Upper lobe of right lung (tissue), 1 donor: ENCODE measurements at regions not wholly inside any gene's neighbourhood (a gene's known extent, or its start where the extent isn't known, plus 50 kb on each side); places are given as distances from the start of the nearest gene placed in this dataset.

Experiments
- ATAC-seq: fragments of 200-7000 bp; cut with Tn5 transposase; one replicate; pipeline ENCODE4 v1.9.1; 2020; ENCODE audit warnings: mild to moderate bottlenecking, moderate library complexity
- DNase-seq: peaks from one replicate; pipeline ENCODE4 v3.0.0-alpha.2; 2020
- H3K27ac ChIP-seq: fragments of 200-600 bp; one replicate; pipeline ENCODE4 v1.8.0; 2022
- H3K27me3 ChIP-seq: fragments of 200-600 bp; one replicate; pipeline ENCODE4 v1.8.0; 2022; ENCODE audit warnings: mild to moderate bottlenecking
- H3K36me3 ChIP-seq: fragments of 200-600 bp; one replicate; pipeline ENCODE4 v1.8.0; 2022
- H3K4me1 ChIP-seq: fragments of 200-600 bp; one replicate; pipeline ENCODE4 v1.8.0; 2022
- H3K4me3 ChIP-seq: fragments of 200-600 bp; one replicate; pipeline ENCODE4 v1.8.0; 2022; ENCODE audit warnings: mild to moderate bottlenecking
- H3K9me3 ChIP-seq: fragments of 200-600 bp; one replicate; pipeline ENCODE4 v1.8.0; 2022
- intact Hi-C: fragments of 100-400 bp; cut with DNase I; formaldehyde crosslinking; loops from one replicate; pipeline ENCODE4 v1.11.0; 2022
- TF ChIP-seq, protein P1 (sequence below): fragments of 200-600 bp; IDR thresholded peaks from one replicate; pipeline ENCODE4 v1.8.0; 2022; ENCODE audit warnings: antibody characterized with exemption
- donor health status: DM: no; HTN: yes; CAD: no; lungs with severe emphysema.

DNA sequence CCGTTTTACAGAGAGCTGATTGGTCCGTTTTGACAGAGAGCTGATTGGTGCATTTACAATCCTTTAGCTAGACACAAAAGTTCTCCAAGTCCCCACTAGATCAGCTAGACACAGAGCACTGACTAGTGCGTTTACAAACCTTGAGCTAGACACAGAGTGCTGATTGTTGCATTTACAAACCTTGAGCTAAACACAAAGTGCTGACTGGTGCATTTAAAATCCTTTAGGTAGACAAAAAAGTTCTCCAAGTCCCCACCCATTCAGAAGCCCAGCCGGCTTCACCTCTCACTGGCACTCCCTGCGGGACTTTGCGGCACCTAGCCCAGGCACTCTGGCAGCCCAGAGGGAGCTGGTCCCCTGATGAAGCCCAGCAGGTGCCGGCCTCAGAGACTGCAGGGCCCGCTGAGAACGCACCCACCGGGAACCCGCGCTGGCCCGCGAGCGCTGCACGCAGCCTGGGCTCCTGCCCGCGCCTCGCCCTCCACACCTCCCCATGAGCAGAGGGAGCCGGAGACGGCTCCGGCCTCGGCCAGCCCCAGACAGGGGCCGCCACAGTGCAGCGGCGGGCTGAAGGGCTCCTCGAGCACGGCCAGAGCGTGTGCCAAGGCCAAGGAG lies 508.1 kb upstream of the CHAC2 start:
- TF ChIP-seq, protein P1, sequence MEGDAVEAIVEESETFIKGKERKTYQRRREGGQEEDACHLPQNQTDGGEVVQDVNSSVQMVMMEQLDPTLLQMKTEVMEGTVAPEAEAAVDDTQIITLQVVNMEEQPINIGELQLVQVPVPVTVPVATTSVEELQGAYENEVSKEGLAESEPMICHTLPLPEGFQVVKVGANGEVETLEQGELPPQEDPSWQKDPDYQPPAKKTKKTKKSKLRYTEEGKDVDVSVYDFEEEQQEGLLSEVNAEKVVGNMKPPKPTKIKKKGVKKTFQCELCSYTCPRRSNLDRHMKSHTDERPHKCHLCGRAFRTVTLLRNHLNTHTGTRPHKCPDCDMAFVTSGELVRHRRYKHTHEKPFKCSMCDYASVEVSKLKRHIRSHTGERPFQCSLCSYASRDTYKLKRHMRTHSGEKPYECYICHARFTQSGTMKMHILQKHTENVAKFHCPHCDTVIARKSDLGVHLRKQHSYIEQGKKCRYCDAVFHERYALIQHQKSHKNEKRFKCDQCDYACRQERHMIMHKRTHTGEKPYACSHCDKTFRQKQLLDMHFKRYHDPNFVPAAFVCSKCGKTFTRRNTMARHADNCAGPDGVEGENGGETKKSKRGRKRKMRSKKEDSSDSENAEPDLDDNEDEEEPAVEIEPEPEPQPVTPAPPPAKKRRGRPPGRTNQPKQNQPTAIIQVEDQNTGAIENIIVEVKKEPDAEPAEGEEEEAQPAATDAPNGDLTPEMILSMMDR, result no peak
- no peak overlapping the region for H3K4me3 ChIP-seq
- ATAC-seq (peak; percentile 40), DNase-seq (no peak)
- H3K27me3 ChIP-seq, result no peaks in the 10 kb centered on the region
- no peaks in the 10 kb centered on the region for H3K4me1 ChIP-seq
- H3K36me3 ChIP-seq, result no peaks in the 10 kb centered on the region
- no peak overlapping the region for H3K27ac ChIP-seq
- intact Hi-C loops, result no loop called here
- H3K9me3 ChIP-seq, result no peaks in the 10 kb centered on the region

DNA sequence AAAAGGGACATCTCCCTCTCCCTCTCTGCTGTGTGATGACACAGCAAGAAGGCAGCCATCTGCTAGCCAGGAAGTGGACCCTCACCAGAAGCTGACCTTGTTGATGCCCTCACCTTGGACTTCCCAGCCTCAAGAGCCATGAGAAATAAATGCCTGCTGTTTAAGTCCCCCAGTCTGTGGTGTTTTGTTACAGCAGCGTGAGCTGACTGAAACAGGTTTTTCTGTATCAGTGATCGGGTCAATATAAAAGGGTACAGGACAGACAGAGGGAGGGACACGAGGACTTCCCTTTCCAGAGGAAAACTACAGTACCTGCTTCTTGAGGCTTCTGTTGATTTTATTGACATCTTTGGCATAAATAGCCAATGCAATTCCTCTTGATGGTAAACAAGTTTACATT lies 510.3 kb upstream of the CHAC2 start:
- H3K9me3 ChIP-seq, result no peaks in the 10 kb centered on the region
- H3K27me3 ChIP-seq, result no peaks in the 10 kb centered on the region
- TF ChIP-seq, protein P1, result no peak
- H3K4me3 ChIP-seq, result no peak overlapping the region
- H3K27ac ChIP-seq, result no peak overlapping the region
- H3K4me1 ChIP-seq, result no peaks in the 10 kb centered on the region
- DNase-seq, result no peak
- no peaks in the 10 kb centered on the region for H3K36me3 ChIP-seq
- intact Hi-C loops, result no loop called here
- ATAC-seq, result no peak

DNA sequence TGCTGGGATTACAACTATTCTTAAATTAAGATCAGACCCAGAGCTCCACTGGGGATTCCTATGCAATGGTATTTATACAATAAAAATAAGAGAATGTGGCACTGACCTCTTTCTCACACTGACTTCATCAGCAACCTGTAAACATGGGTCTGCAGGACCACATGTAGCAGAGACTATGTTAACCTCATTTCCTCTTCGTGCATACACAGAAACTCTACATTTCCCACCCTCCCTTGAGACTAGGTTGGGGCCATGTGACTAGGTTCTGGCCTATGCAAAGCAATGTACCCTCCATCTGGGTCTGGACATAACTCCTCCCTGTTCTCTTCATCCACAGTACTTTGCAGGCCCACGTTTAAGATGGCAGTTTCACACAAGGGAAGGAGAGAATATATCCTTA lies 514.4 kb upstream of the CHAC2 start:
- H3K9me3 ChIP-seq, result no peaks in the 10 kb centered on the region
- no peak for ATAC-seq
- H3K27ac ChIP-seq, result no peak overlapping the region
- TF ChIP-seq, protein P1, result no peak
- no peaks in the 10 kb centered on the region for H3K4me1 ChIP-seq
- H3K4me3 ChIP-seq, result no peak overlapping the region
- intact Hi-C loops, result no loop called here
- no peaks in the 10 kb centered on the region for H3K36me3 ChIP-seq
- no peaks in the 10 kb centered on the region for H3K27me3 ChIP-seq
- no peak for DNase-seq

DNA sequence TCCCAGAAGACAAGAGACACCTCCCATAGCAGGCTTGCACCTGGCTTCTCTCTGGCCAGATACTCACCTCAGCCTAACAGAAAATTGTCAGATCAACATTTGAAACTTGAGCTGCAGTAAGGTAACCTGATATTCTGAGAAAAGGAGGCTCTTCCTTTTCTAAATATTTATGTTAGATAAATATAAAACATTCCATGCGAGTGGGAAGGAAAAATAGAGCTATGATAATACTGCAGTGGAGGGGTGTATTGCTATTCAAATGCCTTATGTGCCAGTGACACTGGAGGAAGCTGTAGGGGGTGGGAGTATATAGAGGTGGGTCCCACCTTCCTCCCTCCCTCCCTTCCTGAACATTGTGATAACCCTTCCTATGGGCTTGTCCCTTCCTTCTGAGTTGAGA lies 515.5 kb upstream of the CHAC2 start:
- no peak for DNase-seq
- Histone ChIP-seq H3K9me3 (no peaks in the 10 kb centered on the region), H3K4me3 (no peak overlapping the region), H3K27ac (no peak overlapping the region), H3K4me1 (no peaks in the 10 kb centered on the region), H3K36me3 (no peaks in the 10 kb centered on the region), H3K27me3 (no peaks in the 10 kb centered on the region)
- intact Hi-C loops, result no loop called here
- TF ChIP-seq, protein P1, result no peak
- no peak for ATAC-seq

DNA sequence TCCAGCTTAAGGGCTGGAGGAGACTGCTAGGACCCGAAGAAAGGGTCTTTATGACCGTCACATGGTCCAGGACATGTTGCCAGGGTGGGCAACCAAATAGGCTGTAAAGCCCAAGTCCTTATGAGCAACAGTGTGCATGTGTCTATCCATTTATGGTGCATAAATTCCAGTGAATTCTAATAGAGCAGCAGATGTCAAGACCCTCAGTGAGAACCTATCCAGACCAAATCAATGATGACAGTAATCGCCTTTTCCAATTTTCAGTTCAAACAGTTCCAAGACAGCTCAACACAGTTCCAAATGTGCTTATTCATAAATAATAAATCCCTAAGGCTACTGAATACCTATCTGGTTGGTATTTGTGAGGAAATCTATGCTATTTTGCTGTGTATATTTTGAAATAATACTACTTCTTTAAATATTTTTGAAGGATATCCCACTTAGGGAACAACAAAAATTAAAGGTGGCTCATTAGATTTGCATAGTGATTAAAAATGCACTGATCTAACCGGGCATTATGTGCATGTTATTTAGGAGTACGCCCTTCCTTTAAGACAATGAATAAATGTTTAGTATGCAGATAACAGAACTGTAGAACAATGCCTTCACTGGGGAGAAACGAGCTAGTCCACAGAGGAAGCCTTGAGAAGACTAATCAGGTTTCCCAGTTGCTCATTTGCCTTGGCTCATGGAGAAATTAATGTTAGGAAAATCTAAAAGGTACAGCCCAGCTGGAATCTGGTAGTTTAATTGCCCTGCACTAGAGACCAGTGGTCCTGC lies 519.5 kb upstream of the CHAC2 start:
- ATAC-seq (no peak), DNase-seq (no peak)
- no peak overlapping the region for H3K27ac ChIP-seq
- intact Hi-C loops, result no loop called here
- TF ChIP-seq, protein P1, result no peak
- no peaks in the 10 kb centered on the region for H3K4me1 ChIP-seq
- H3K9me3 ChIP-seq, result no peaks in the 10 kb centered on the region
- H3K27me3 ChIP-seq, result no peaks in the 10 kb centered on the region
- no peak overlapping the region for H3K4me3 ChIP-seq
- H3K36me3 ChIP-seq, result no peaks in the 10 kb centered on the region
